NCI-H82 (cell line): ENCODE measurements at regions not wholly inside any gene's neighbourhood (a gene's known extent, or its start where the extent isn't known, plus 50 kb on each side); places are given as distances from the start of the nearest gene placed in this dataset.
"Not testable (repeated sequence)": the region's sequence is repeated elsewhere in the genome, so short reads cannot be mapped to it uniquely, and the experiment has no call there.

Experiments used
- DNase-seq: peaks from one replicate; lab custom pipeline; 2025; lab: John Stamatoyannopoulos, UW

DNA sequence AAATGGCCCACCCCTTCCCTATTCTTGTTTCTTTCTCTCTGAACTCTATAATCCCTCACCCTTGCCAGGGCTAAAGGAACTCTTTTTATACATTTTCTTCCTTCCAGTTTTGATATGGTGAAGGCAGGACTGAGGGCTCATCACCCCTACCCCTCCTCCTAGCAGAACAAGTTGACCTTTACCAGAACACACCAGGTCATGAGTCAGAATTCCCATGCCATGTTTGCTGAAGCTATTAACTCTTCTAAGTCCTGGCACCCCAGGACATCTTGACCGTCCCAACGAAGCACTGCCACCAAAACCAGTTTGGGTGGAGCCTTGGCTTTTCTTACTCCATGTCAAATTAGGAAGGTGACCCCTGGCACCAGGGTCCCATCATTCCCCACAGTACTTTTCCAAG lies 57.5 kb upstream of the DYNLT3 start:
- no peak for DNase-seq

DNA sequence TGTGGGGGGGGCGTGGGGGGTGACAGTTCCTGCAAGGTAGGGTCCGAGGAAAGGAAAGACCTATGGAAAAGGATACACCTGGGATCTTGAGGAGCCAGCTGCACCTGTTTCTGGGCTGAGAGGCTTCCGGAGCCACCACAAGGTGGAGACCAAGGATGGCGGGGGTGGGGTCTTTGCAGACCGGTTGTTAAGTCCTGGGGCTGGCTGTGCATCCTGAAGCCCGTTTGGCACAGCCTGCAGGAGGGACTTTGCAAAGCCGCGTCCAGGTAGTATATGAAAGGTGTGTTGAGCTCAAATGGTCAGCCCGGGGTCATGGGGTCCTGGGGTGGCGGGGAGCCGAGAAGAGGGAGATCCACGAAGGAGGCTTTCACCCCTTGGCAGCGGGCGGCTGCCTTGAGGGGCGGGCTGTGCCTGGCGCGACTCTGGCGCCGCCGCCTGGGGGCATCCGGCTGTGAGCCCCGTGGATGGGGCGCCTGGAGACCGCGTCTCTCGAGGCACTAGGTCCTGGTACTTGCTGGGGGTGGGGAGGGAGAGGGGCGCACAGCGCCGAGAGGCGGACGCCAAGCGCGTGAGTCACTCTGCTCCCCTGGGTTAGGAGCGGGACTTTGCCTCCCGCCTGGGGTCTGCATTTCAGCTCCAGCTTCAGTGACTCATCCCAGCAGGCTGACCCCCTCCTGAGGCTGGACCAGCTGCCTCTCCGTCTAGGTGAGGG lies 58.2 kb upstream of the DYNLT3 start:
- peak; percentile 32 for DNase-seq

DNA sequence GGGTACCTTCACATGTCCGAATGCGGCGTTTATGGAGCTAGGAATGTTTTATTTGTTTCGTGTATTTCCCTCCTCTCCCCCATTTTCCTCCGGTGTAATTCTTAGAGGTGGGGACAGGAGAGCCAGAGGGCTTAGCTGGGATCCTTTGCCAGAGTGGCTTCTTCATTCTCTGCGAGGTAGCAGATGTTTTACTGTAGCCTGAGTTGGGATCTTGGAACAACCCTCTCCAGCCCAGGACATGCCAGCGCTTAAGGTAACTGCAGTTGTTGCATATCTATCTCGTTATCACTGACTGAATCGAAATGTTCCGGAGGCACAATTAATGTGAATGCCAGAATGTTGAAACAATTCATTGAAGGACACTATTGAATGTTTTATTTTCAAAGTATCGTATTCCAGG lies 59.0 kb upstream of the DYNLT3 start:
- DNase-seq: peak; percentile 1

DNA sequence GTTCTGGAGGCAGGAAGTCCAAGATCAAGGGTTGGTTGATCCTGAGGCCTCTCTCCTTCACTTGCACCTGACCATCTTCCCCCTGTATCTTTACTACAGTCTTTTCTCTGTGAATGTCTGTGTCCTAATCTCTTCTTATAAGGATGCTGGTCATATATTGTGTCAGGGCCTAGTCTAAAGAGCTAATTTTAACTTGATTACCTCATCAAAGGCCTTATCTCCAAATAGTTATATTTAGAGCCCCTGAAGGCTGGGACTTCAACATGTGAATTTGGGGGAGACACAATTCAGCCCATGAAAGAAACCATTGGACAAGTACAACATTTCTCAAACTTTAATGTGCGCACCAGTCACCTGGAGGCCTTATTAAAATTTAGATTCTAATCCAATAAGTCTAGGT lies 62.8 kb upstream of the DYNLT3 start:
- DNase-seq: no peak

DNA sequence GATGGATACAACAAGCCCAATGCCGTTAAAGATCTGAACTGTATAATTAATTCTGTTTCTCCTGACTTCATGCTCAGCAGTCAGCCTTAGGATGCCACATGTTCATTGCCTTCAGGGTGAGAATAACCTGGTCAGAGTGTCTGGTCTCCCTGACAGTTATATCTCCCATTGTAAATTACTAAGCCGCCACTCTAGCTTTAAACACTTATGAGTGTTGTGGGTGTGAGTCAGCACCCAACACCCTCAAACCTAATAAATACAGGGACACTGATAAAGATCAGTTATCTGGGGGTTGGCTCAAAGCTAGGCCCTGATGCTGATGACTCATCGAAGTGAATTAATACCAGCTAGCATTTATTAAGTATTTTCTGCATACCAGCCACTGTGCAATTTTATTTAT lies 64.9 kb upstream of the DYNLT3 start:
- no peak for DNase-seq

GRCh38 chrX:37912777-37913176 lies 65.4 kb upstream of the DYNLT3 start:
- no peak for DNase-seq

DNA sequence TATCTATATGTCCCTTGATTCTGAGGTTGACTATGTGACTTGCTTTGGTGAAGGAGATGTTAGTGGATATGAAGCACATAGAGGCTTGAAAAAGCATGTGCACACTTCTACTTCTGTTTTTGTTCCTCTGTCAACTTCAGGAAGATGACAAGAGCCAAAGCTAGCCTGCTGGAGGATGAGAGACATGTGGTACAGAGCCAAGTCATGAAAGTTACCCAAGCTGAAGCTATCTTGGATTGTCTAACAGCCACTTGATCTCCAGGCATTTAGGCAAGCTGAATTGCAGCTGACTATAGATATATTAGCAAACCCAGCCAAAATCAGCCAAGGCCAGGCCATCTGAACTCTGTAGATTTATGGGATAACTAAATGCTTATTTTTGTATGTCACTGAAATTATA lies 70.8 kb upstream of the DYNLT3 start:
- no peak for DNase-seq

- no peak for DNase-seq
Measured at GRCh38 chrX:37918703-37919102, 71.3 kb upstream of the DYNLT3 start.

- no peak for DNase-seq
Measured at GRCh38 chrX:37921758-37922157, 74.4 kb upstream of the DYNLT3 start.

GRCh38 chrX:37922928-37923327 lies 75.6 kb upstream of the DYNLT3 start:
- DNase-seq: no peak

- not testable (repeated sequence) for DNase-seq
Measured at GRCh38 chrX:37925761-37926160, 78.4 kb upstream of the DYNLT3 start.

GRCh38 chrX:37926700-37927099 lies 79.3 kb upstream of the DYNLT3 start:
- DNase-seq: peak; percentile 59

DNA sequence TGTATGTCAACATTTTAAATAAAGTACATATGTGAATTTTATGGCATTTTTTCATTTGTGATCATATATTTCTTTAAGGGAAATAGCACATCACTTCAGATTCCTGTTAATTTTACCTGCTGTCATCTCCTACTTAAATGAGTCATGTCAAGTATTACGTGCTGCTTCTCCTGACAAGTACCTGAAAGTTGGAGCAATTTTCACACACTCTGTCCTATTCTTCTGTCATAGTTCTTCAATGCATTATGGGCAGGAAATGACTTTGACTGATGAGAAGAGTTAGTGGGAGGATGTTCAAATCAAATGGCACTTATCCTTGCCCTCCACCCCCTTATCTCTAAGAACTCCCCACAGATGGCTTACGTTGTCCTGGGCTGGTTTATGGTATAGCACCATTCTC lies 64.2 kb upstream of the SYTL5 start:
- DNase-seq: peak; percentile 6

- no peak for DNase-seq
Measured at GRCh38 chrX:37943554-37944344, 62.6 kb upstream of the SYTL5 start.

DNA sequence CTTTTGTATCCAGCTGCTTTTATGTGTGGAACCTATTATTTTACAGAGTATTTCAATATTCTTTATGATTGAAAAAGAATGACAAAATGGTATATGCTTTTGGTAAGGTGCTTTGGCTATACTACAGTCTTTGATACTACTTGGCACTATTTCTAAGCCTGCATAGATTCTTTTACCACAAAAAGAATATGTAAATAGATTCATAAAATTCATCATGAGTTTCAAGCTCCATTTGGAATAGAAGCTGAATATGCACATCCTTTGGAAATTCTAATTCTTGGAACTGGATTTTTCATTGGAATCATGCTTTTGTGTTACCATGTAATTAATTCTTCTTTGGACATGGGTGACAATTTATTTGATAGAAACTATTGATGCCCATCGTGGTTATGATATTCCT lies 60.2 kb upstream of the SYTL5 start:
- no peak for DNase-seq

- DNase-seq: no peak
Measured at GRCh38 chrX:37955273-37955672, 51.1 kb upstream of the SYTL5 start.

GRCh38 chrX:37956223-37956622 lies 50.1 kb upstream of the SYTL5 start:
- no peak for DNase-seq
